GM18511 (cell line): ENCODE measurements at regions not wholly inside any gene's neighbourhood (a gene's known extent, or its start where the extent isn't known, plus 50 kb on each side); places are given as distances from the start of the nearest gene placed in this dataset.

Experiments
- ATAC-seq: cut with Tn5 transposase; IDR thresholded peaks from one replicate; pipeline ENCODE4 v1.9.1; 2021; ENCODE audit warnings: mild to moderate bottlenecking, moderate library complexity; ENCODE audit not compliant: unreplicated experiment

DNA sequence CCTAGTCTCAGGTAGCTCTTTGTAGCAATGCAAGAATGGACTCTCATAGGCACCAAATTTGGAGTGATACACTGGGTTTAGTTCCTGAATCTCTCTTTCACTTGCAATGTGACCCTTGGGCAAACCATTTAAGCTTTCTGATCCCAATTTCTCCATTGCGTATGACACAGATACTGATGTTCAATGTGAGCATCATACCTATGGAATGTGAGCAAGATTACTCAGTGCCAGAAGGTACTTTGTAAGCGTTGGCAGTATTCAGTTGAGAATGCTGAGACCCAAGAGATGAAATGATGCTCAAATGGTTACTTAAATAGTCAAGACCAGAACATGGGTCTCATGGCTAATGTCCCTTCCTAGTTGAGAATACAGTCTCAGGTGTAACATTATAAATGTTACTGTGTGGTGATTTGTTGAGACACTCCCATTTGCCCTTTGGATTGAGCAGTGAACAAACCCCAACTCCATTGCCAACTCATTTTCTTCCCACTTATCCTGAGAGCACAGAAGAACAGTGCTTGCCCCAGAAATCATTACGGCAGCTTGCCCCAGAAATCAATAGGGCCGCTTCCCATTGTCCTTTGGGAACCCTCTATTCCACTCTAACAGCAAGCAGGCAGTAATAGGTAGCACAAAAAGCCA is 134.1 kb downstream of the SOX9 start:
- no peak for ATAC-seq

GRCh38 chr17:72255481-72255880 is 134.7 kb downstream of the SOX9 start:
- no peak for ATAC-seq

GRCh38 chr17:72258711-72259110 is 137.9 kb downstream of the SOX9 start:
- no peak for ATAC-seq

DNA sequence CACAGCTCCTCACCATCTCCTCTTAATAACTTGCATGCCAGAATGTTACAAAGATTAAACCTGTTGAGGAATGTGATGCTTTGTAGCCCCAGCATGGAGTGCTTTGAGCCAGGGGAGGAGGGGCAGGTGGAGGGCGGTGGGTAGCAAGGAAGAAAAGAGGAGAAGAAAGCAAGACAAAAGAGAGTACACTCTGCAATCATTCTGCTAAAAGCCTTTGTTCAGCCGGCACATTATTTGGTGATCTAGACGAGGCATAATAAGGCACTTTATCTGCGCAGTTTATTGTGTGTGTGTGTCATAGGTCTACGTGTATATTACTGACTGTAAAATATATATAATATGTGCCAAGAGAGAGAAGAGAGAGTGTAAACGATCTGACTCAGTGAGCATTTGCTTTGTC is 139.1 kb downstream of the SOX9 start:
- ATAC-seq = no peak

GRCh38 chr17:72262766-72263165 is 141.9 kb downstream of the SOX9 start:
- no peak for ATAC-seq

DNA sequence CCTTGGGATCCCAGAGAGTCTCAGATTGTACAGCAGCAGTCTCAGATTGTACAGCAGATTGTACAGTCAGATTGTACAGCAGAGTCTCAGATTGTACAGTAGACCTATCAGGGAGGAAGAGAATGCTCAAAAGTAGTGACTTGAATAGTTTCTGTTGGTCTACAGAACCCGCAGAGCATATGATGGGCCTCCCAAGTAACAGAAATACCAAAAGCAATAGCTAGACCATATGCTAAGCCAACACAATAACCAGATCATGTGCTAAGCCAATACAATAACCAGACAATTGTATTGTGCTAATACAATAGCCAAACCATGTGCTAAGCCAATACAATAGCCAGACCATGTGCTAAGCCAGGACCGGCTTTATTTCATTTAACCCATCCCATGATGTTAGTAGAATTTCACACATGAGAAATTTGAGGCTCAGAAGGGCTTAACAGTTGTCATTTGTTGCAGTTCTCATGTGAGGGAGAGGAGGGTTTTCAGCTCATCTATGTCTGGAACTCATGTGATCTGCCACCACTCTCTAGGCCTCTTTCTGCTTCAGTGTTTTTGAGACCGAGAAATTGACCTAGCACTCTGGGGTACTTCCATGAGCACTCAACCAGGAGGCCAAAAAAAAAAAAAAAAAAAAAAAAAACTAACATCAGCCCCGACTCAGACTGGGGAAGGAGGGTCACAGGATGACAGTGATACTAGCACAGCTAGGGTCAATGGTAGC is 144.0 kb downstream of the SOX9 start:
- ATAC-seq = peak; percentile 60

DNA sequence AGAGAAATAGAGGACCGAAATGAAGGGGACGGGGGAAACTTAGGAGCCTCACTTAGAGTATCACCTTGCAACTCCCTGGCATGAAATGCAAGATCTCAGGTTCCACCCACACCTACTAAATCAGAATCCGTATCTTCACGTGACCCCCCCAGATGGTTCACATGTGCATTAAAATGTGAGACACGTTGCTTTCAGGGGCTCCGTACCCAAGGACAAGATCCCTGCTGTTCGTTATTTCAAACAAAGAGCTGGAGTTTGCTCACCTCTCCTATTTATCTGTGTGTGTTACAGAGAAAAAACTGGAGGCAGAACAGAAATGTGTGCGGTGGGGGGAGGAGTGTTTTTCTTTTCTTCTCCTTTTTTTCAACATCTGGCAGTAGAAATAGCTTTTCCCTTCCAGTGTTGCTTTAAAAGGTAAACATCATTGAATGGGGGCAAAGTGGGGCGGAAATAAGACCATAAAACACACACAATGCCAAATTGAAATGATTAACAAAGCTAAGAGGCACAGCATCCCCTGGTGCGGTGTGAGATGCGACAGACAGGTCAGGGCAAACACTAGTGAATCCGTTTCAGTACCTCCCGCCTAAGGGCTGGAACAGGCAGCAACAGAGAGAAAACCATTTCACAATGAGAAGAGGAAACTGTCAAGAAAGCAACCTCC is 145.4 kb downstream of the SOX9 start:
- ATAC-seq = no peak

- no peak for ATAC-seq
These were observed 146.8 kb downstream of the SOX9 start for GRCh38 chr17:72267601-72268000.

- ATAC-seq = no peak
These were observed 147.6 kb downstream of the SOX9 start for GRCh38 chr17:72268431-72268830.

DNA sequence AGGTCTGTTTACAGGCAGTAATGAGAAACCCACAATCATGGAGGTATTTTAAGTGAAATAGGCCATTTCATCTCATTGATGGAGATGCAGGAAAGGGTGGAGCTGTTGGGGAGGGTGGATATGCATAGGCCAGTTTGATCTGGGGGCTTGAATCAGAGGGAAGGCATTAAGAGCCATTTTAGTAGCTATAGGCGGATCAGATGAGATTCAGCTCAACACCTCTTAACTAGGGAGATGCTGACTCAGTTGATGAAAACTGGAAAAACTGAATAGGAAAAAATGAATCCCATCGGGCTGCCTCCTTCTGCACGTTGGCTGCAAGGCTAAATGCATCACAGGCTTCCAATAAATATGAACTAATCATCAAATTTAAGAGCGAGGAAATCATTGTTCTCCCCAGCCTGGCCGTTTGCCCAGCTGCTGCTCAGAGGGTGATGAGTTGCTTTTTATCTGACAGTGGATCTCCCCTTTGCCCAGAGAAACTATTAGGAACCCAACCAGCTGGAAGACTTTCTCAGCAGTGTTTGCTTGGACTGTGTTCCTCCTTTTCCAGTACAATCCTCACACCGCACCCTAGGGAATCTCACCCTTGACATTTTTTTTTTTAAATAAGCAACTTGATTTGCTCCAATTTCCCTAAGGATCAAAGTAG is 149.6 kb downstream of the SOX9 start:
- ATAC-seq = no peak

DNA sequence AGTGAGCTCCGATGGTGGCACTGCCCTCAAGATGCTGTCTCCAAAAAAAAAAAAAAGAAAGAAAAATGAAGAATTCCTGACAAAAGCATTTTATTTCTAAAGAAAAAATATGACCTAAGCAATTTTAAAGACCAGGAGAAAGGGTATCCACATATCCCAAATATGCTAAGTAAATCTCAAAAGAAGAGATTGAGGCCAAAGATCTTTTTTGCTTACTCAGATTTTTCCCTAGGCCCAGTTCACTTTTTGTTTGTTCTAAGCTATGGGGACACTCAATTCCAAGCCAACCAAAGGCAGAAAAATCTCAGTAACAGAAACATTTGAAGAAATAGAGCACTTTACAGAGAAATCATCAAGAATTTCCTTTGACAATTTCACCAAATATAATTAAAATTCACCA is 150.8 kb downstream of the SOX9 start:
- no peak for ATAC-seq

GRCh38 chr17:72273289-72274056 is 152.7 kb downstream of the SOX9 start:
- ATAC-seq = no peak

DNA sequence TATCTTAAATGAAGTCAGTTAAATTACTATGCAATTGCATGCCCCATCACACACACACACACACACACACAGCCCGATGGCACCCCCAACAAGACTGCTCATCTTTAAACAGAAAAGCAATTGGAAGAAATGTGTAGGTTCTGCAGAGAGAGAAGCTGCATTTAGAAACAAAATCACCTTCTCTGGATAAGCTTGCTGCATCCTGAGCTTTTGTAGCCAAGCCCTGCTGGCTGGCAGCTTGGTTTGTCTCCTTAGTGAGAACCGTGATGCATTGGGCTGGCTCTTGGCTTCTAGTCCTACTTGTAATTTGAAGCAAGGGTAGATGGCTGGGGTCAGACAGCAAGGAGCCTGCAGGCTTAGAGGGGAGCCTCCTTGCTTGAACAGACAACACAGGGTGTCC is 153.8 kb downstream of the SOX9 start:
- no peak for ATAC-seq

- ATAC-seq = no peak
These were observed 160.1 kb downstream of the SOX9 start for GRCh38 chr17:72280881-72281280.

DNA sequence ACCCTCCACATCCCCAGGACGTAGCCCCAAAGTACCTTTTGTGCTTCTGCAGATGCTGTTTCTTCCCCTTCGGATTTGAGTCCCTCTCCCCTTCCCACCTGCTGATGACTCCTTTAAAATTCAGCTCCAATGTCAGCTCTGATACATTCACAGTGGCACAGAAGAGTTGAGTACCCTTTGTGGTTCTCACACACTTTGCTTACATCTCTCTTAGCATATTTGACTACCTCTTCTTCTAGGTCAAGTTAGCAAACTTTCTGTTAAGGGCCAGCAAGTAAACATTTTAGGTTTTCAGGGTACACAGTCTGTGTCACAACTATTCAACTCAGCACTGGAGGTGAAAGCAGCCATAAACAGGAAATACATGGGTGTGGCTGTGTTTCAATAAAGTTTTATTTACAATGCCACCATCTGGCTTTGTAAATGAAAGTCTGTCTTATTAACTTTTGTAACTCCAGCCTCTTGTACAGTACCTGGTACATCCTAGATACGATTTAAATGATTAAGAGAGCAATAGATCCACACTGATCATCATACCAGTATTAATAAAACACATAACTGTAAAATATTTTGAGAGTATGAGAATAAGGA is 161.7 kb downstream of the SOX9 start:
- ATAC-seq = no peak

DNA sequence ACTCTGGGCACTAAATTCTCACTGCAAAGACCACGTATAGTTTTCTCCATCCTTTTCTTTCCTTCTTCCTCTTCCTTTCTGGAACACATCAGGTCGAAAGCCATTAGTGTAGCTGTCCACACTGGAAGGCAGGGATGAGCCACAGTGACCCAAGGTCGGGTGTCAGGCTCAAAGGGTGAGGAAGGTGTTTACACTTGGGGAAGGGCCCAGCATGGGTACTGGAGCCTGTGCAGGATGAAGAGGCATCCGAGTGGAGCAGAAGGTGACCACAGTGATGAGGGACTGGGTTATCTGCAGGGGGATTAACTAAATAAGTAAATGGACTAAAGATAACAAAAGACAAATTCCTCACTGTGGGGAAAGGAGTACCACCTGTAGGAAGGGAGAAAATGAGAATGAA is 164.0 kb downstream of the SOX9 start:
- ATAC-seq = no peak

DNA sequence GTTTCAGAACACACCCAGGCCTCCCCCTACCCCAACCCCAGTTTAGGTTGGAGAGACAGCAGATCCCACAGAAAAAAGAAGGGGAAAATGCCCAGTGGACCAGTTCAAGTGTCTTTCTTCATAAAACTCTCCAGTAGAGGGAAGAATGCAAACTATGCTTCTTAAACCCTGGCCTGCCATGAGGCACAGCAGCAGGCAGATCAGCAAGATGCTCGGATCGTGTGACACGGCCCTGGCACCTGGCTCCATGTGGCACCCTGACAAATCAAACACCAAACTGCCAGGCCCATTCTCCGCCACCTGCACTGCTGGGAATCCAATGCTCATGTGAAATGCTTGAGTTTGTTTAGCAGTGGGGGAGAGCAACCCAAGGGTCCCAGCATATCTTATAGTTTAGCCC is 166.8 kb downstream of the SOX9 start:
- no peak for ATAC-seq

- no peak for ATAC-seq
These were observed 173.7 kb downstream of the SOX9 start for GRCh38 chr17:72294487-72294893.

DNA sequence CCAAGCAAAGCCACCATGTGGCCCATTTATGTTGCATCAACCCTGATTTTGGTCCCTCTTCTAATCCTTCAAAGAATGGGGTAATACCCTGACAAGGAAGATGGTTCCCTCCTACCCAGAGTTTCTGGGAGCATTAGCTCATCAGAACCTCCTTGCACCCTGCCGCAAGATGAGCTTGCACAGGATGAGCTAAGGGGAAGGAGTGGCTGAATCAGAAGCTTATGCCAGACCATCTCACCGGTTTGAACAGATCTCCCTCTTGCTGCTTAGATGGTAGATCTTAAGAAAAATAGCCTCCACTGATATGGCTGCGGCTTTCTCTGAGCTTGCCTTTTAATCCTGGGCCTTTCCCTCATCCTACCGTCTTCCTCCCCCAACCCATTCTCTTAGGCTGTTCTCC is 175.1 kb downstream of the SOX9 start:
- ATAC-seq = no peak

DNA sequence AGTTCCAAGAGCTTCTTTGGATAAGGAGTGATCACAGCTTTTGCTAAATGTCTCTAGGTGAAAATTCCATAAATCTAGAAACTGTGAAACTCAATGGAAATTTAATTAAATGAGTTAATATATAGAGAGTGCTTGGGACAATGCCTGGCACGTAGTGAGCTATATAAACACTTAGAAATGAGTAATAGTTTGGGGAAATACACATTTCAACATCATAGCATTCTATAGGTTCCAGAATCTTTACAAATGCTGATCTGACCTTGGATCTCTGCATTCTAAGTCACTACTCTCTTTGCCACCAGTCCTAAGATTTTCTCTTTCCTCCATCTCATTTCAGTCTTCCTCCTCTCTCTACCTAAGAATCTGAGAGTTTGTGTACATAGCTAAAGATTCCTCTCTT is 175.6 kb downstream of the SOX9 start:
- no peak for ATAC-seq
